ENCODE measurements at regions not wholly inside any gene's neighbourhood (a gene's known extent, or its start where the extent isn't known, plus 50 kb on each side); places are given as distances from the start of the nearest gene placed in this dataset.

DNA sequence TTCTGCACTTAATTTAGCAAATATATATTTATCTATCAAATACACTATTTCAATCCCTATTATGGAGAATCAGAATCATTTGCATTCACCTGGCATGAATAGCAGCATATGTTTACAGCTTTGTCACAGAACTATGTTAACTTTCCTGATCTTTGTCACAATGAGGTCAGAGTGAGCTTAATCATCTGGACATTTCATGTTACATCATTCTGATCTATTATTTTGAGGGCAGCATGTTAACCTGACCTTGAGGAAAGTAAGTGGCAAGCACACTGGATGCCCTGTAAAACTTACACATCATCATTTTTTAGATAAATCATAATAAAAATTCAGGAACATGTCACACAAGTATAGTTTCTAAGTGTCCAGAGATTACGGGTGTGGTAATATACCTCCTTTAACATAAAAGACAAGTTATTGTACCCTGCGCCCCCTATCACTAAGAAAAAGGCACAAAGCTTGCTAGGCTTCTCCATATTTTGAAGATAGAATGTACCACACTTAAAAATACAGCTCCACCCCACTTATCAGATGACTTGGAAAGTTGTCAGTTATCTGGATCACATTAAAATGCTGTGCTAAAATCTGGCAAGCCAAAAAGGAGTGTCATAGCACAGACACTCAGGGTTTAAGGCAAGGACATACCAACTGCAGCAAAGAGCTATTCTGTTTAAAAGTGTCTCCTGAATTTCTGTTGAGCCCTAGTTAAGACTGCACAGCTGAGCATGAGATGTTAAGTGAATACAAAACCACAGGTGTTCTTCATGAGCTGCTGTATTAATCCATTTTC, 182.7 kb upstream of the FAT4 start:
- TF ChIP-seq TAF1 (IDR thresholded peaks at IDR 0.05; ENCODE audit: borderline replicate concordance, insufficient read depth, low read length) (no peak), SIN3A (IDR thresholded peaks at IDR 0.05; ENCODE audit: borderline replicate concordance, insufficient read depth, low read length) (no peak)
